SK-N-SH (cell line): ENCODE measurements at regions not wholly inside any gene's neighbourhood (a gene's known extent, or its start where the extent isn't known, plus 50 kb on each side); places are given as distances from the start of the nearest gene placed in this dataset.

Experiments
- FOXJ3 ChIP-seq: sonication (generic); formaldehyde crosslinking; IDR thresholded peaks from 2 replicates; pipeline ENCODE4 v1.5.1; 2020; ENCODE audit warnings: mild to moderate bottlenecking, missing genetic modification reagents
- RFX5 ChIP-seq: IDR thresholded peaks from 2 replicates; pipeline ENCODE4 v1.6.1; 2012; ENCODE audit warnings: mild to moderate bottlenecking, improper control_type of control experiment, low read length
- TF ChIP-seq, protein P1 (sequence below): fragments of 200-600 bp; sonication (generic); IDR thresholded peaks from 2 replicates; pipeline ENCODE4 v1.6.1; 2017; ENCODE audit warnings: antibody characterized with exemption, mild to moderate bottlenecking, moderate library complexity
- TF ChIP-seq, protein P2 (sequence below): IDR thresholded peaks from 2 replicates; pipeline ENCODE4 v1.6.1; 2012; ENCODE audit warnings: mild to moderate bottlenecking, low read depth, low read length, moderate library complexity

DNA sequence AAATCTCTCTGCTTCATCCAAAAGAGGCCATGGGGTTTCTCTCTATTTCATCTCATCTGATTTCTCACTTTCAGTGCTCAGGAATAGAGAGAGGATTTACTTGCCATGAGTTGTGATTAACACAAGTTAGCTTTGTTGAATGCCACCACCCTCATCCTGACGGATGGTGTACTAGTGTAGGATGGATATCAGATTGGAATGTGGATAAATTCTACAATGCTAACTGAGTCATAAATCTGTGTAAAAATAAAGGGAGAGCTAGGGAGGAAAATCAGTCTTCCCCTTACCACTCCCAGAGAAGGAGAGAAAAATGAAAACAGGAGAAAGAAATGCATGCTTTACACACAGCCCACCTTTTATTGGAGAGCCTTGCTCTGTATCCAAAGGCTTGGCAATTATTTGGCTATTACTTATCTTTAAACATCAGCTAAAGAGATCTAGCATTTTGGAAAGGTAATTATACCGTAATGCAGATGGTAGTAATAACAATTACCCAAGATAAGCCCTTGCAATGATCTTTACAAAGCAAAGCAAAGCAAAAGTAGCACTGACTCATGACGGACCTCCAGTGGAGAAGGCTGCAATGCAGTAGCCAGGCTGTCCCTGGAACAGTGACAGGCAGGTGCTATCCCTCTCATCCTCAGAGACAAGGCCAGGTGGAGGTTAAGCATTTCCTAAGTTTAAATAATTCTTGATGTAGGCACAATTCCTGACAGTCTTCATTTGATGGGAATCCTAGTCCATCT lies 306.3 kb upstream of the PPARGC1A start:
- TF ChIP-seq, protein P1, sequence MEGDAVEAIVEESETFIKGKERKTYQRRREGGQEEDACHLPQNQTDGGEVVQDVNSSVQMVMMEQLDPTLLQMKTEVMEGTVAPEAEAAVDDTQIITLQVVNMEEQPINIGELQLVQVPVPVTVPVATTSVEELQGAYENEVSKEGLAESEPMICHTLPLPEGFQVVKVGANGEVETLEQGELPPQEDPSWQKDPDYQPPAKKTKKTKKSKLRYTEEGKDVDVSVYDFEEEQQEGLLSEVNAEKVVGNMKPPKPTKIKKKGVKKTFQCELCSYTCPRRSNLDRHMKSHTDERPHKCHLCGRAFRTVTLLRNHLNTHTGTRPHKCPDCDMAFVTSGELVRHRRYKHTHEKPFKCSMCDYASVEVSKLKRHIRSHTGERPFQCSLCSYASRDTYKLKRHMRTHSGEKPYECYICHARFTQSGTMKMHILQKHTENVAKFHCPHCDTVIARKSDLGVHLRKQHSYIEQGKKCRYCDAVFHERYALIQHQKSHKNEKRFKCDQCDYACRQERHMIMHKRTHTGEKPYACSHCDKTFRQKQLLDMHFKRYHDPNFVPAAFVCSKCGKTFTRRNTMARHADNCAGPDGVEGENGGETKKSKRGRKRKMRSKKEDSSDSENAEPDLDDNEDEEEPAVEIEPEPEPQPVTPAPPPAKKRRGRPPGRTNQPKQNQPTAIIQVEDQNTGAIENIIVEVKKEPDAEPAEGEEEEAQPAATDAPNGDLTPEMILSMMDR = no peak; the same call in 1 of the 2 replicates
- no peak for TF ChIP-seq RFX5
- TF ChIP-seq FOXJ3 (CRISPR knock-in tag) = no peak
- TF ChIP-seq, protein P2, sequence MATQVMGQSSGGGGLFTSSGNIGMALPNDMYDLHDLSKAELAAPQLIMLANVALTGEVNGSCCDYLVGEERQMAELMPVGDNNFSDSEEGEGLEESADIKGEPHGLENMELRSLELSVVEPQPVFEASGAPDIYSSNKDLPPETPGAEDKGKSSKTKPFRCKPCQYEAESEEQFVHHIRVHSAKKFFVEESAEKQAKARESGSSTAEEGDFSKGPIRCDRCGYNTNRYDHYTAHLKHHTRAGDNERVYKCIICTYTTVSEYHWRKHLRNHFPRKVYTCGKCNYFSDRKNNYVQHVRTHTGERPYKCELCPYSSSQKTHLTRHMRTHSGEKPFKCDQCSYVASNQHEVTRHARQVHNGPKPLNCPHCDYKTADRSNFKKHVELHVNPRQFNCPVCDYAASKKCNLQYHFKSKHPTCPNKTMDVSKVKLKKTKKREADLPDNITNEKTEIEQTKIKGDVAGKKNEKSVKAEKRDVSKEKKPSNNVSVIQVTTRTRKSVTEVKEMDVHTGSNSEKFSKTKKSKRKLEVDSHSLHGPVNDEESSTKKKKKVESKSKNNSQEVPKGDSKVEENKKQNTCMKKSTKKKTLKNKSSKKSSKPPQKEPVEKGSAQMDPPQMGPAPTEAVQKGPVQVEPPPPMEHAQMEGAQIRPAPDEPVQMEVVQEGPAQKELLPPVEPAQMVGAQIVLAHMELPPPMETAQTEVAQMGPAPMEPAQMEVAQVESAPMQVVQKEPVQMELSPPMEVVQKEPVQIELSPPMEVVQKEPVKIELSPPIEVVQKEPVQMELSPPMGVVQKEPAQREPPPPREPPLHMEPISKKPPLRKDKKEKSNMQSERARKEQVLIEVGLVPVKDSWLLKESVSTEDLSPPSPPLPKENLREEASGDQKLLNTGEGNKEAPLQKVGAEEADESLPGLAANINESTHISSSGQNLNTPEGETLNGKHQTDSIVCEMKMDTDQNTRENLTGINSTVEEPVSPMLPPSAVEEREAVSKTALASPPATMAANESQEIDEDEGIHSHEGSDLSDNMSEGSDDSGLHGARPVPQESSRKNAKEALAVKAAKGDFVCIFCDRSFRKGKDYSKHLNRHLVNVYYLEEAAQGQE = no peak
